Spinal cord (tissue), 9 donors: ENCODE measurements at regions not wholly inside any gene's neighbourhood (a gene's known extent, or its start where the extent isn't known, plus 50 kb on each side); places are given as distances from the start of the nearest gene placed in this dataset.
"Not testable (repeated sequence)": the region's sequence is repeated elsewhere in the genome, so short reads cannot be mapped to it uniquely, and the experiment has no call there.

Source experiments
- DNase-seq, 6 donors: peaks; one replicate each; pipeline versions ENCODE4 v3.0.0 to v3.0.0-alpha.2; 2013 to 2015; ENCODE audit warnings: low spot score in 6 of 6, low read depth in 4 of 6
- H3K27ac ChIP-seq: one replicate; pipeline ENCODE4 v1.5.1; 2013; ENCODE audit warnings: low read depth, low read length, control low read depth
- H3K27me3 ChIP-seq: one replicate; pipeline ENCODE4 v1.6.1; 2013; ENCODE audit warnings: low read length; ENCODE audit not compliant: control insufficient read depth, insufficient read depth
- H3K36me3 ChIP-seq: one replicate; pipeline ENCODE4 v1.6.1; 2013; ENCODE audit warnings: low read length; ENCODE audit not compliant: control insufficient read depth, insufficient read depth
- H3K4me1 ChIP-seq: one replicate; pipeline ENCODE4 v1.6.1; 2013; ENCODE audit warnings: low read length; ENCODE audit not compliant: control insufficient read depth, insufficient read depth
- H3K4me3 ChIP-seq: one replicate; pipeline ENCODE4 v1.5.1; 2013; ENCODE audit warnings: low read depth, low read length, control low read depth
- H3K9me3 ChIP-seq: one replicate; pipeline ENCODE4 v1.6.1; 2013; ENCODE audit warnings: low read length; ENCODE audit not compliant: control insufficient read depth, insufficient read depth
- WGBS: methylation state at CpG from one replicate; pipeline ENCODE4 v1.1.5; 2013; ENCODE audit warnings: missing lambda C conversion rate; ENCODE audit not compliant: insufficient coverage; 5-methylcytosine and 5-hydroxymethylcytosine counted together
- donor health status: healthy.

DNA sequence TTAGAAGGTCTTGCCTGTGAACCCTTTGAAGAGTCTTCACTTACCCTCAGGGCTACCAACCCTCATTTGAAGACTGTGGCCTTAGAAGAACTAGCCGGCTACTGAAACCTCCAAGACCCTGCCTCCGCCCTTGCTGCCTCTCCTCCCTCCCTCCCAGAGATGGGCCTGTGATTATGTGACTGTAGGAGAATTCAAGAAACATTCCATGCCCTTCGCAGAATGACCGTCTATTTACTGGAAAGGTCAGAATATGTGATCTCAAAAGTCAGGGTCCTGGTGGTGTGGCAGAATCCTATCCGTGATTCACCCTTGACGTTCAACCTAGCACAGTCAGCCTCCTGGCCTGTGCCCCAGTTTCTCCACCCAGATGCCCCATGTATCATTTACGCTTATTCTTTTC lies 109.6 kb downstream of the CTNND1 start:
- Histone ChIP-seq H3K27me3 (no peaks in the 10 kb centered on the region), H3K4me1 (no peaks in the 10 kb centered on the region), H3K36me3 (no peaks in the 10 kb centered on the region), H3K4me3 (no peak overlapping the region), H3K27ac (no peak overlapping the region), H3K9me3 (no peaks in the 10 kb centered on the region)
- 97% methylated on average over 4 of the region's 7 CpGs for WGBS
- no peak for DNase-seq

- no peak for DNase-seq
- H3K36me3 ChIP-seq: no peaks in the 10 kb centered on the region
- no peaks in the 10 kb centered on the region for H3K4me1 ChIP-seq
- 90% methylated on average over 4 of the region's 7 CpGs for WGBS
- no peaks in the 10 kb centered on the region for H3K27me3 ChIP-seq
- no peak overlapping the region for H3K27ac ChIP-seq
- no peak overlapping the region for H3K4me3 ChIP-seq
- H3K9me3 ChIP-seq: no peaks in the 10 kb centered on the region
Observed at GRCh38 chr11:57873196-57873911, 111.8 kb downstream of the CTNND1 start.

GRCh38 chr11:57874981-57875380 lies 113.4 kb downstream of the CTNND1 start:
- no peak overlapping the region for H3K4me3 ChIP-seq
- H3K27me3 ChIP-seq: no peaks in the 10 kb centered on the region
- DNase-seq: no peak
- no peak overlapping the region for H3K27ac ChIP-seq
- 50% methylated on average over 7 of the region's 10 CpGs for WGBS
- H3K9me3 ChIP-seq: no peaks in the 10 kb centered on the region
- no peaks in the 10 kb centered on the region for H3K4me1 ChIP-seq
- no peaks in the 10 kb centered on the region for H3K36me3 ChIP-seq

DNA sequence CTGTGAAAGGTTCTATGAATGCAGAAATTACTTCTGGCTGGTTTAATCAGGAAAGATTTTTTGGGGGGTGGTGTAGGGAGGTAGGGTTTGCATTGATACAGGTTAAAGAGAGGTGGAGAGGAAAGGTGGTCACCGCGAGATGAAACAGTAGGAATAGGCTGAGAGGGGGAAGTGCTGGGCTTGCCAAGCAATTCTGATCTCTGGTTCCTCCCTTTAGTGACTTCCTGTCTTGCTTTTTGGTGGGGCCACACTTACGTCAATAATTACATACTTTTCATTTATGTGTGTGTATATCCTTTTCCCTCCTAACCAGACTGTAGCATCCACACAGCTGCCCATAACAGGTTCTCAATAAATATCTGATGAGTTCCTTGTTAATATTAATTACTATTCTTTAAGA lies 120.0 kb downstream of the CTNND1 start:
- no CpG with 5 or more reads among the region's 3 CpGs for WGBS
- no peaks in the 10 kb centered on the region for H3K9me3 ChIP-seq
- no peaks in the 10 kb centered on the region for H3K4me1 ChIP-seq
- no peak overlapping the region for H3K27ac ChIP-seq
- no peaks in the 10 kb centered on the region for H3K36me3 ChIP-seq
- no peak overlapping the region for H3K4me3 ChIP-seq
- no peaks in the 10 kb centered on the region for H3K27me3 ChIP-seq
- no peak for DNase-seq

- Histone ChIP-seq H3K4me3 (no peak overlapping the region), H3K27me3 (no peaks in the 10 kb centered on the region), H3K4me1 (no peaks in the 10 kb centered on the region), H3K36me3 (no peaks in the 10 kb centered on the region), H3K9me3 (no peaks in the 10 kb centered on the region), H3K27ac (no peak overlapping the region)
- WGBS: no CpG with 5 or more reads among the region's 1 CpG
- DNase-seq: no peak
Observed at GRCh38 chr11:57883630-57884029, 122.0 kb downstream of the CTNND1 start.

DNA sequence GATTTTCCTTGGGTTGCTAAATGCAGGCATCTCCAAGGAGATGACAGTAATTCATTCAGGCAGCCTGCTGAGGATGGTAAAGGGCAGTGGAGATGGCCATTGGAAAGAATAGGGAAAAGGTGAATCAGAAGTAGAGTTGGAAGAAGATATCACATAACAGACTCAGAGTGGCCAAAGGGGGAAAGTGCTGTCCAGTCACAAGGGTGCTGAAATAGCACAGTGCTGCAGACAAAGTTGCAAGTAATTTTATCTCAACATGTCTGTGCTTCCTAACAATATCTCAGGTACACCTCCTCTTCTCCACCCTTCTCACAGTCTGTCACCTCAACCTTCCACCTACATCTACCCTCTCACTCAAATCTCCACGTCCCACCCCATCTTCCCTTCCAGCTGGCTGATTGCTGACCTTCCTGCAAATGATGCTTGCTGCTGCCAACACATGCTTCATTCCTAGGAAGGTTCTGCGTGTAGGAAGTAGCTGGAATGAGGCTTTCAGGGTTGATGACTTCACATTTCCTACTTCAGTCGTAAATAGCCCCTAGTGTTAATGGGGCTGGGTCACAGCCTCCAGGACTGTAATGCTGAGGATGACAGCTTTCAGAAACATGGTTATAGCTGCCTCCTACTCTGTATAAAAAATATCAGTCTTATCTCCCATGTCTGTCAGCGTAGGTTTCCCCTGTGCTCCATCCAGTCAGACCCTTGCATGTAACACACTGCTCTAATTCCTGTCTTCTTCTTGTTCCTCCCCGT lies 123.9 kb downstream of the CTNND1 start:
- no peaks in the 10 kb centered on the region for H3K27me3 ChIP-seq
- peak in 3 of 6 donors; percentile 7 to 14 (median 13) for DNase-seq
- H3K9me3 ChIP-seq: no peaks in the 10 kb centered on the region
- no peaks in the 10 kb centered on the region for H3K4me1 ChIP-seq
- no peak overlapping the region for H3K27ac ChIP-seq
- H3K4me3 ChIP-seq: no peak overlapping the region
- no peaks in the 10 kb centered on the region for H3K36me3 ChIP-seq
- WGBS: 73% methylated on average over 2 of the region's 5 CpGs

DNA sequence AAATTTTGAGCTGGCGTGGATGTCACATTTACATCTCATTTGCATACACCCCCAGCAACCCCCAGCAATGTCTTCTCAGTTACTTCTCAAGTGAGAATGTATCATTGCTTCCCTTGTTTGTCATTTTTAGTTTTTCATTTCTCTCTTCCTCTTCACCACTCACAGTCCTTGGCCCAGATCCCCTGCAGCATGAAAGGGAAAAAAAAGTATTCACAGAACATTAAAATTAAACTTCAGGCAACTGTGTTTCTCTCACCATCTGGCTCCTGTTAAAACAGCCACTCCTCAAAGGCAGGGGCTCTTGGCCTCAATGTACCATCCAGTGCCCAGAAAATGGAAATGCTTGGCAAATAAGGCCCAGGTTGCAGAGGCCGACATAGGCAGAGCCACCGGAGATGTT lies 126.8 kb downstream of the CTNND1 start:
- DNase-seq: peak in 1 of 6 donors; percentile 66
- Histone ChIP-seq H3K27me3 (no peaks in the 10 kb centered on the region), H3K4me1 (no peaks in the 10 kb centered on the region), H3K36me3 (no peaks in the 10 kb centered on the region), H3K9me3 (no peaks in the 10 kb centered on the region), H3K4me3 (no peak overlapping the region), H3K27ac (no peak overlapping the region)
- 89% methylated on average over 2 of the region's 3 CpGs for WGBS

GRCh38 chr11:57890521-57890920 lies 128.9 kb downstream of the CTNND1 start:
- peak in 1 of 6 donors; percentile 7 for DNase-seq
- no peak overlapping the region for H3K4me3 ChIP-seq
- H3K4me1 ChIP-seq: no peaks in the 10 kb centered on the region
- no peaks in the 10 kb centered on the region for H3K36me3 ChIP-seq
- H3K27ac ChIP-seq: no peak overlapping the region
- H3K9me3 ChIP-seq: no peaks in the 10 kb centered on the region
- WGBS: no CpG with 5 or more reads among the region's 1 CpG
- H3K27me3 ChIP-seq: no peaks in the 10 kb centered on the region

- H3K4me1 ChIP-seq, H3K9me3 ChIP-seq, DNase-seq, H3K4me3 ChIP-seq, H3K36me3 ChIP-seq, H3K27me3 ChIP-seq, H3K27ac ChIP-seq: not testable (repeated sequence)
- WGBS: 100% methylated on average over 1 of the region's 2 CpGs
Observed at GRCh38 chr11:57893200-57893599, 130.5 kb upstream of the OR9Q1 start.
